Neutrophil (primary cell): ENCODE measurements at regions not wholly inside any gene's neighbourhood (a gene's known extent, or its start where the extent isn't known, plus 50 kb on each side); places are given as distances from the start of the nearest gene placed in this dataset.

Experiments
- H3K27ac ChIP-seq: fragments of 200-600 bp; sonication (generic); 2 replicates; pipeline ENCODE4 v1.5.1; 2016; ENCODE audit warnings: mild to moderate bottlenecking, moderate library complexity
- H3K27me3 ChIP-seq: fragments of 200-600 bp; sonication (generic); 2 replicates; pipeline ENCODE4 v1.6.0; 2016; ENCODE audit warnings: mild to moderate bottlenecking
- H3K36me3 ChIP-seq: fragments of 200-600 bp; sonication (generic); 2 replicates; pipeline ENCODE4 v1.5.1; 2017
- H3K4me1 ChIP-seq, 2 experiments: fragments of 200-600 bp in 1 of 2; sonication (generic) in 1 of 2; 1 replicate in 1 of 2; 2 replicates in 1 of 2; pipeline versions ENCODE4 v1.5.1 to v1.6.1; 2013 to 2016; ENCODE audit warnings: low read depth in 1 of 2, low read length in 1 of 2, mild to moderate bottlenecking in 1 of 2, moderate library complexity in 1 of 2; ENCODE audit not compliant: control insufficient read depth in 1 of 2, insufficient read depth in 1 of 2
- H3K4me3 ChIP-seq, 2 experiments: fragments of 200-600 bp in 1 of 2; sonication (generic) in 1 of 2; 1 replicate in 1 of 2; 2 replicates in 1 of 2; pipeline ENCODE4 v1.5.1; 2013 to 2016; ENCODE audit warnings: low read depth in 1 of 2, low read length in 1 of 2, mild to moderate bottlenecking in 1 of 2, moderate library complexity in 1 of 2
- H3K9me3 ChIP-seq: fragments of 200-600 bp; sonication (generic); 2 replicates; pipeline ENCODE4 v1.5.1; 2016
- CTCF ChIP-seq: fragments of 200-600 bp; sonication (generic); IDR thresholded peaks from 2 replicates; pipeline ENCODE4 v1.5.1; 2016; ENCODE audit warnings: antibody characterized with exemption

- no peaks in the 10 kb centered on the region for H3K4me1 ChIP-seq
- H3K36me3 ChIP-seq, result no peaks in the 10 kb centered on the region
- no peak overlapping the region for H3K27ac ChIP-seq
- no peak overlapping the region for H3K4me3 ChIP-seq
- H3K9me3 ChIP-seq, result no peaks in the 10 kb centered on the region
- TF ChIP-seq CTCF, result no peak
- no peaks in the 10 kb centered on the region for H3K27me3 ChIP-seq
These were observed 247.3 kb upstream of the RBBP8 start for GRCh38 chr18:22685788-22686187.

- Histone ChIP-seq H3K27ac (no peak overlapping the region), H3K9me3 (no peaks in the 10 kb centered on the region), H3K4me3 (no peak overlapping the region), H3K27me3 (no peaks in the 10 kb centered on the region), H3K36me3 (no peaks in the 10 kb centered on the region), H3K4me1 (no peaks in the 10 kb centered on the region)
- TF ChIP-seq CTCF, result no peak
These were observed 245.0 kb upstream of the RBBP8 start for GRCh38 chr18:22687892-22688680.

- TF ChIP-seq CTCF, result no peak
These were observed 244.1 kb upstream of the RBBP8 start for GRCh38 chr18:22688877-22689496.

GRCh38 chr18:22689712-22690111 lies 243.4 kb upstream of the RBBP8 start:
- H3K27me3 ChIP-seq, result no peaks in the 10 kb centered on the region
- no peak overlapping the region for H3K27ac ChIP-seq
- H3K4me3 ChIP-seq, result no peak overlapping the region
- no peak for TF ChIP-seq CTCF
- no peaks in the 10 kb centered on the region for H3K9me3 ChIP-seq
- no peaks in the 10 kb centered on the region for H3K36me3 ChIP-seq
- no peaks in the 10 kb centered on the region for H3K4me1 ChIP-seq

More at GRCh38 chr18:22688877-22689496, 244.1 kb upstream of the RBBP8 start:
- Histone ChIP-seq H3K4me3 (no peak overlapping the region), H3K4me1 (no peaks in the 10 kb centered on the region), H3K27me3 (no peaks in the 10 kb centered on the region), H3K9me3 (no peaks in the 10 kb centered on the region), H3K36me3 (no peaks in the 10 kb centered on the region), H3K27ac (no peak overlapping the region)

GRCh38 chr18:22690556-22690955 lies 242.6 kb upstream of the RBBP8 start:
- H3K27me3 ChIP-seq, result no peaks in the 10 kb centered on the region
- H3K4me3 ChIP-seq, result no peak overlapping the region
- no peaks in the 10 kb centered on the region for H3K9me3 ChIP-seq
- H3K36me3 ChIP-seq, result no peaks in the 10 kb centered on the region
- no peak overlapping the region for H3K27ac ChIP-seq
- TF ChIP-seq CTCF, result no peak
- H3K4me1 ChIP-seq, result no peaks in the 10 kb centered on the region
